Cardiac fibroblast (primary cell): ENCODE measurements at regions not wholly inside any gene's neighbourhood (a gene's known extent, or its start where the extent isn't known, plus 50 kb on each side); places are given as distances from the start of the nearest gene placed in this dataset.

Experiments used
- DNase-seq, 2 donors: peaks; one replicate each; pipeline versions ENCODE4 v3.0.0 to v3.0.0-alpha.2; 2010; ENCODE audit warnings: low read depth in 2 of 2
- H3K4me3 ChIP-seq, 2 donors: replicated peaks in 1 of 2; 1 replicate in 1 of 2; 2 replicates in 1 of 2; pipeline ENCODE4 v1.5.1; 2011; ENCODE audit warnings: low read depth in 2 of 2, low read length in 2 of 2, mild to moderate bottlenecking in 2 of 2, moderate library complexity in 1 of 2
- CTCF ChIP-seq: IDR thresholded peaks from one replicate; pipeline ENCODE4 v1.5.1; 2011; ENCODE audit warnings: low read depth, mild to moderate bottlenecking, low read length, inconsistent platforms

GRCh38 chr7:49125246-49125645 lies 200.9 kb downstream of the CDC14C start:
- no peak for DNase-seq
- no peak for TF ChIP-seq CTCF
- no peak overlapping the region for H3K4me3 ChIP-seq

GRCh38 chr7:49127359-49127913 lies 203.1 kb downstream of the CDC14C start:
- no peak overlapping the region for H3K4me3 ChIP-seq
- no peak for DNase-seq
- TF ChIP-seq CTCF = no peak

GRCh38 chr7:49137978-49138377 lies 213.6 kb downstream of the CDC14C start:
- H3K4me3 ChIP-seq = no peak overlapping the region
- no peak for DNase-seq
- no peak for TF ChIP-seq CTCF

- no peak for DNase-seq
- no peak overlapping the region for H3K4me3 ChIP-seq
- TF ChIP-seq CTCF = no peak
These were observed 226.1 kb downstream of the CDC14C start for GRCh38 chr7:49150486-49150885.

GRCh38 chr7:49151146-49151545 lies 226.8 kb downstream of the CDC14C start:
- H3K4me3 ChIP-seq = no peak overlapping the region
- TF ChIP-seq CTCF = no peak
- no peak for DNase-seq

- no peak for TF ChIP-seq CTCF
- DNase-seq = no peak
- no peak overlapping the region for H3K4me3 ChIP-seq
These were observed 234.0 kb downstream of the CDC14C start for GRCh38 chr7:49158321-49158720.

GRCh38 chr7:49159536-49159935 lies 235.2 kb downstream of the CDC14C start:
- TF ChIP-seq CTCF = no peak
- DNase-seq = no peak

More at GRCh38 chr7:49159536-49159935, 235.2 kb downstream of the CDC14C start:
- H3K4me3 ChIP-seq = no peak overlapping the region
